GM19372 (cell line): ENCODE measurements at regions not wholly inside any gene's neighbourhood (a gene's known extent, or its start where the extent isn't known, plus 50 kb on each side); places are given as distances from the start of the nearest gene placed in this dataset.
"Not testable (repeated sequence)": the region's sequence is repeated elsewhere in the genome, so short reads cannot be mapped to it uniquely, and the experiment has no call there.

Experiments
- ATAC-seq: cut with Tn5 transposase; IDR thresholded peaks from one replicate; pipeline ENCODE4 v1.9.1; 2021; ENCODE audit warnings: mild to moderate bottlenecking, low read depth, moderate library complexity; ENCODE audit not compliant: unreplicated experiment

DNA sequence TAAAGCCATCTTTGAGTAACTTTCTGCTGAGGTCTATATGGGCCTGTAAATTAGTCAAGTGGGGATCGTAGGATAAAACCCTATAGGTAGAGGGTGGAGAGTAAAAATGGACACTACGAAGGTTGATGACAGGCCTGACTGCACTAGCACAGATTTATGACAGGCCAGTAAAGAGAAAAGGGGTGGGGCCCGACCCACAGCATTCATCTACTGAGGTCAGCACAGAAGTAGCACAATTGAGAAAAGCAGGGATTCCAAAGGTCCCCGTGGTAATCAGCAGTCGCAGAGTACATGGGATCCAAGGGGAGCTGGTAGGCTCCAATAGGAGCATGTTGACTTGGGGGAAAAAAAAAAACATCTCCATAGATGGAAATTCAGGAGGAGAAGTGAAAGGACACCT lies 660.4 kb downstream of the TFAP2A start:
- no peak for ATAC-seq

DNA sequence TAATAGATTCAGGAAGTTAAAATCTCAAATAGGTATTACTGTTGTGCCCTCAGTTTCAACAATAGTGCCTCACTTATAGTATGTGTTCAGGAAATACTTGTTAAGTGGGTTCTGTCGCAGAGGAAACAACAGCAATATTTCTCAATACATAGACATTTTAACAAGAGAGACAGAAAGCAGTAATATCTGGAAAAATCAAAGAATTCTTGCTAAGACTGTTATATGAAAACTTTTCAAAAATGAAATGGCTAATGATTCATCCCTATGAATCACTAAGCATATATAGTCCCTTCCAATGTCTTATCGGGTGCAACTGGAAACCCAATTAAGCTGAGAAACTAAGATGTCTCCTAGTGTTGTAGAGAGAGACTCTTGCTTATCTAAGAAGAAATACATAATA lies 668.9 kb downstream of the TFAP2A start:
- no peak for ATAC-seq

DNA sequence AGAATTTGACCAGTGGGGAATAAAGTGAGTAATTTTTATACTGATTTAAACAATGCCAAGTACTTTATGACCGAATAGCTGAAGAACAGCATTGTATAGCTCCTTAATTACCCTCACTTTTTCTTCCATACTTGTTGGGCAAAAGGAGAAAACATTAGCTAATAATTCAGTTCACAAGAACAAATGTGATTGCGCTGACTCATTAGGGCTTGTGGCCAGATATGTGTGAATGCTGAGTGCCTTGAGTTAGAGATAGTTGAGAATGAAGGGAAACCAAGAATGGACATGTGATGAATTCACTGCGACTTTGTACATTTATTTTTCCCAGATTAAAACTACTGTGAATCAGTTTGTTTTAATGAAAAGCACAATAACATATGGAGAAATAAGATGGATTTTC lies 669.4 kb downstream of the TFAP2A start:
- no peak for ATAC-seq

DNA sequence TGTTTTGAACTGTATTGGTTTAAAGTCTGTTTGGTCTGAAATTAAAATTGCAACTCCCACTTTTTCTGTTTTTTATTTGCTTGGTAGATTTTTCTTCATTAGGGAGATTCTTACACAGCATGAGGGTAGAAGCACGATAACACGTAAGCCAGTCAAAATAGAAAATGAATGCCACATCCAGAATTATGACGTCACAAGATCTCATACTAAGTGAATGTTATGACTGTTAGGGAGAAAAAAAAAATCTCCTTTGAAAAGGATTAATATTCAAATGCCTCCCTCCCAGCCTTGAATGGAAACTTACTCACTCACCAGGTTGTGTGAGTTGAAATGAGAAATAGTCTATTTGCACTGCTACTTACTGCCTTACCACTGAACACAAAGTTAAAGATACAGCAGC lies 670.8 kb downstream of the TFAP2A start:
- ATAC-seq = no peak

DNA sequence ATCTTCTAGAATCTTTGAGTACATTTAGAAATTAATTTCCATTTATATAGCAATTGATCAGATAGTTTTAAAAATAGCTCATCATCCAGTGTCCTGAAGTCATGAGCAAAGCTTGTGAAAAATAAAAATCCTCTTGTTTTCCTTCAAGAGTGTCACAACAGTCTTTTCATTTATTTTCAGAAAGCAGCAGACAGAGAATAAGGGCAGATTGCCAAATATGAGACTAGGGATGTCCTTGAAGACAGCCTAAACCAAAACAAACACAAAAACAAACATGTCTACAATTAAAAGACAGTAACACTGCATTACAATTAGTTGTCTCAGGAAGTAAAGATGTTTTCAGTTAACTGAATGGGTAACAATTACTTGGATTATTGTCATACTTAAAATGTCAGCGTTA lies 682.8 kb downstream of the TFAP2A start:
- ATAC-seq = no peak

DNA sequence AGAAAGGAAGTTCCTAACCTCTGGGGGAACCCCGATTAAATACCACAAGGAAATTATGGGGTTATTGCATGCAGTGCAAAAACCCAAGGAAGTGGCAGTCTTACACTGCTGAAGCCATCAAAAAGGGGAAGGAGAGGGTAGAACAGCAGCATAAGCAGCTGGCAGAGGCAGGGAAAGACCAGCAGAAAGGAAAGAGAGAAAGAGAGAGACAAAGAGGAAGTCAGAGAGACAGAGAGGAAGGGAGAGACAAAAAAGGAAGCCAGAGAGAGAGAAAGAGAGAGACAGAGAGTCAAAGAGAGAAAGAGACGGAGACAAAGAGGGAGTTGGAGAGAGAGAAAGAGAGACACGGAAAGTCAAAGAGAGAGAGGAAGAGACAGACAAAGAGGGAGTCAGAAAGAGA lies 689.1 kb downstream of the TFAP2A start:
- ATAC-seq = not testable (repeated sequence)

DNA sequence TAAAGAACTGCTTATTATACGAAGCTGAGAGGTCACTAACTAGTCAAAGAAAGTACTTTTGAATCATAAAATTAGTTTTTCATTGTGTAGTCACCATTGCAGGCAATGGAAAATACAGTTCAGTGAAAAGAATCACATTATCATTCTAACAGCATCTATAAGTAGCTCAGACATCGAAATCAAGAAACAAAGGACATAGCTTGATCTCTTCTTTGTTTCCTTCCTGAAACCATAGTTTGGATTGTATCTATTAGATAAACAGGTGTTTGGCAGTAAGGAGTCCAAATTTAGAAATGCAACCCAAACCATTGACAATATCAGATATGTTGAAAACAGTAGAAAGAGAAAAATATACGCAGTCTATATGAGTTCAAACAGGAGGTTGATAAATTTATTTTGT lies 697.3 kb downstream of the TFAP2A start:
- ATAC-seq = no peak

DNA sequence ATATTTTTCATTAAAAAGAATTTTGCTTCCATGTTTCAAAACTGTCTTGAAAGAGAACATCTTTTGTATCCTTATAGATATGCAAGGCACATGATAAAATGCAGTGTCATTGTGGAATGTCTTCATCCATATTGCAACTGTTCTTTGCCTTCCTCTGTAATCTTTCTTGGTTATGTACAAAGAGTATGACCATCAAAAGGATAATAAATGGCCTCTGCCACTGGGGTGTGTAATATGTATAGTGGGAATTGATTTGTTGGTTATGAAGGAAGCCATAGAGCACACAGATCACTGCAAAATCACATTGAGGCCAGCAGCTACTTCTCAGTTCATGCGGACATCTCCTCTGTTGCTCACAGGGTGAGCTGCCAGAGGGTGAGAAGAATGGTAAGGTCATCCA lies 703.5 kb downstream of the TFAP2A start:
- ATAC-seq = no peak

DNA sequence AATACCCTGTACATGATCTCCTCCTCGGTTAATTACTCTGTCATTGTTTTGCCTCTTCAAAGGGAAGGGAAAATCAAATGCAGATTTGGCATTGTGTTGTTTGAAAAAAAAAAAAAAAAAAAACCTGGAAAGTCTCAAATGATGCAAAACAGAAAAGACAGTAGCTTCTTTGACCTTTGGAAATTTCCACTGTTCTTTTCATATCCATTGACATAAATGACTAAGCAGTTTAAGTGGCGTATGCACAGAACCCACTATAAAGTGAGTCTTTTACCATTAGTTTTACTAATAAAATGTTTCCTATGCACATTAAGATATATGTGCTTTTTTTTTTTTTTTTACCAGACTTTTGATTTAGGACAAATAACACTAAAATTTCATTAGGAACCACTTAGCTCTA lies 704.3 kb downstream of the TFAP2A start:
- no peak for ATAC-seq

DNA sequence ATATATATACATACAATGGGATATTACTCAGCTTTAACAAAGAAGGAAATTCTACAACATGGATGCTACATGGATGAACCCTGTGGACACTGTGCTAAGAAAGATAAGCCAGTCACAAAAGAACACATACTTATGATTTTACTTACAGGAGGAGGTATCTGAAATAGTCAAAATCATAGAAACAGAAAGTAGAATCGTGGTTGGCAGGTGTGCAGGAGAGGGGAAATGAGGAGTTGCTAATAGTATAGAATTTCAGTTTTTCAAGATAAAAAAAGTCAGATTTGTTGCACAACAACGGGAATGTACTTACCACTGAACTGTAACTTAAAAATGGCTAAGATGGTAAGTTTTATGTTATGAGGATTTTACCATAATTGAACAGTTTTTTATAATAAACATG lies 706.3 kb downstream of the TFAP2A start:
- no peak for ATAC-seq

DNA sequence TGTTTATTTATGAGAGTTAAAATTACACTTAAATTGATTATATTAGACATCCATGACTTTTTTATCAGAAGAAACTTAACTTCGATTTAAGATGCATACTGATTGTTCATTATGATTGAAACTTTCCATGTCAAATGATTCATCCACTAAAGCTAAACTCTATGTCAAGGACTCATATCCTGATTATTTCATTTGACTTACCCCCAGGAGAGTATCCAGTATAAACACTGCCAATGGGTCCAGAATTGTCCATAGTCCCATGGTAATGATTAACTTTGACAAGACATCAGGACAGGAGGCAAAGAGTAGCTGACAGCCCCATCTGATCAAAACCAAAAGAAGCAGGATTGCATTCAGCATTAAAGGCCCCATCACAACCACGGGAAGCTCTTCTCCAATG lies 709.9 kb downstream of the TFAP2A start:
- no peak for ATAC-seq

DNA sequence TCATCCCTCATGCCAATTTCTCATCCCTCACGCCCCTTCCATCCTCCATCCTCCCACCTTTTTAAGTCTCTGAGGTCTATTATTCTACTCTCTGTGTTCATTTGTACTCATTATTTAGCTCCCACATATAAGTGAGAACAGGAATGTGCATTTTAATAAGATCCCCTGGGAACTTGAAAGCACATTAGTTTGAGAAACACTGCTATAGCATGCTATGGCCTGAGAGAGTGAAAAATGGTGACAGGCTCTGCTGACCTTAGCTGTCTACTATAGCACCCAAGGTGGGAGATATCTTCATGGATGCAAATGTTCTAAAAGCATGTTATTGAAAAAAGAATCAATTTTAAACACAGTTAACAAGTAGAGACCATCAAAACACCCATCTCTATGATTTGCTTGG lies 712.0 kb downstream of the TFAP2A start:
- ATAC-seq = no peak

DNA sequence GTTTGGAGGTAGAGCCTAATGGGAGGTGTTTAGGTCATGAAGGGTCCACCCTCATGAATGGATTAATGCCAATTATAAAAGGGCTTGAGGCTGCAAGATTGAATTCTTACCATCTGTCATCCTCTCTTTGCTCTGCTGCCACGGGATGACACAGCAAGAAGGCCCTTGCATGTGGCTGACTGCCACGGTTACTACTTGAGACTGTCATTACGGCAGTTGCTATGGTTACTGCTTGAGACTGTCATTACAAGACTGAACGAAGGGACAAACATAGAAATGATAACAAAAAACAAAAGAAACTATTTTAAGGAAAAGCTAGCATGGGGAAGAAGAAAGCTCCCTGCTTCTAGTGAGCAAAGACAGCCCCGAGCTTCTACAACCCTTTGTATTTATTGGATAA lies 715.0 kb downstream of the TFAP2A start:
- ATAC-seq = no peak

DNA sequence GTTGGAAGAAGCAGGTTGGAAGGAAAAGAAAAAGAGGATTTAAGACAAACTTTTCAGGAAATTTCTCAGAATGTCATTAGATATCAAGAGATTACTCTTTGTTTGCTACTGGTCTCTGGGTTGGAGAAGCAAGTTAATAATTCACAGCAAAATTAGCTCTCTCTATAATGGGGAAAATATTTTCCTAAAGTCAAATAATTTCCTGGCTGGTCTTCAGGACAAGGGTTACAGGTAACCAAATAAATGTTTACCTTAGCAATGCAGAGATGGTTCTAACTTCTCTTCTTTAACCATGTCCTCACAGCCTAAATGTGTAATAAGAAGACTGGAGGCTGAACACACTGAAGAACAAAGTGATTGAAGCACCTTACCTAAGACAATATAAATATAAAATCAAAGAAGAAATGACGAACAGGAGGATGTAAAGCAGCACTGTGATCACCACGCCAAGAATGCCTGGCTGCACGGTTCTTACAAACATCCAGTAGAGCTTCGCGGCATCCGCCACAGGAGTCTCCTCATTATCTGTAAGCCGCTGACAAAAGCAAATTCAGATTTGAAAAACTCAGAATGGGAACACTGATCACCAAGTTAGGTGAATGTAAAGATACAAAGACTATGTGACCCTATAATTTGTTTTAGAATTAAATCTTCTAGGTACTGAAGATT lies 717.5 kb downstream of the TFAP2A start:
- no peak for ATAC-seq

DNA sequence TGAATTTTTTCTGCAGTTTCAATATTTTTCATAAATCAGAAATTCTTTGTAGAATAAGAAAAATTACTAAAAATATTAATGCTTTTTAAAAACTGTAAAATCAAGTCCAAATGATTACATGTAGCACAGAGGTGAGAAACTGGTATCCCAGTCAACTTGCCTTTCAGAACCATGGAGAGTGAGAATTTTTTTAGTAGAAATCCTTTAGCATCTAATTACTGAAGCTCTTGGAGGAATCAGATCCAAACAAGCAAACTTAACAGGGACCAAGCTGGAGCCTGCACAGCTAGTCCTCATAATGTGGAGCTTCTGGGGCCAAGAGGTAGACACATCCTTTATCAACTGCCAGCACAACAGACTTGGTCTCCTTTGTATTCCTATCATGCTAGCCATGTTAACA lies 724.5 kb downstream of the TFAP2A start:
- ATAC-seq = no peak

DNA sequence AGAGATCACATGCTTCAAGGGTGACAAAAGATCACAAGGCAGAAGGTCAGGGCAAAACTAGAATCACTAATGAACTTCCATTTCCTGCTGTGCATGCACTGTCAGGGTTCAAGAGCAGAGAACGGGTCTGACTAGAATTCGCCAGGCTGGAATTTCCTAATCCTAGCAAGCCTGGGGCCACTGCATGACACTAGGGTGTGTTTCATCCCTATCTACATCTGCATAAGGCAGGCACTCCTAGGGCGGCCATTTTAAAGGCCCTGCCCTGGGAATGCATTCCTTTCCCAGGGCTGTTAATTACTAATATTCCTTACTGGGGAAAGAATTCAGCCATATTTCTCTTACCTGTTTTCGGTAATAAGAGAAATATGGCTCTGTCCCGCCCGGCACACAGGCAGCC lies 734.1 kb downstream of the TFAP2A start:
- not testable (repeated sequence) for ATAC-seq

DNA sequence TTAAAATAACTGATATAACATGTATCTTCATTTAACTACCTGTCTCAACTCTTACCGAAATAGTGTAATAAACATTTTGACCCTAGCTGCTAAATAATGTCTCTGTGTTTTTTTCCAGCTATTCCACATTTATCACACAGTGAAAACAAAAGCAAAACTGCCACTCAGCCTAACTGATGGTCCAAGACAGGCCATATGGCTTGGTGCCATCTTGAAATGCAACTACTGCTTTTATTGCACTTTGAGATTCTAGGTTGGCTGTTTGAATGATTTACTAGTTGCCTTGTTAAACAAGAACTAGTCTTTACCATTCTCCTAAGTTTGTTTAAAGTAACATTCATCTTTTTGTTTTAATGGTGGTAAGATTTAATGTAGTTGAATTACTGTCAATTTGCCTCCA lies 739.8 kb downstream of the TFAP2A start:
- ATAC-seq = no peak

DNA sequence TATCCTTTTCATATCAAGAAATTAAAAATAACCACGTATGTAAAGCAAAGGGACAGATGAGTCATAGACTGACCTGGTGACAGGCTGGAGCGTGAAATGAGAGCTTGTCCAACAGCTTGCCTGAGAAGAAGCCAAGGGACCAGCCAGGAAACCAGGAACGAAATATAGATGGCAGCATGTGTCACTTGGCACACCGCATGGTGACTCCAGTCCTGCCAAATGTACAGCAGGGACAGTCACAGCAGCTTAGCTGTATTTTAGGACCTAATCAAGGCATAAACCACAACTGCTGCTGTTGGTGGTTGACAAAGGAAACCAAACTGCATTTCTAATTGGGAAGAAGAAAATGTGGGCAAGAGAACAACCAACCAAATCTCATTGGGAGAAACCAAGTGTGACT lies 755.0 kb downstream of the TFAP2A start:
- no peak for ATAC-seq

DNA sequence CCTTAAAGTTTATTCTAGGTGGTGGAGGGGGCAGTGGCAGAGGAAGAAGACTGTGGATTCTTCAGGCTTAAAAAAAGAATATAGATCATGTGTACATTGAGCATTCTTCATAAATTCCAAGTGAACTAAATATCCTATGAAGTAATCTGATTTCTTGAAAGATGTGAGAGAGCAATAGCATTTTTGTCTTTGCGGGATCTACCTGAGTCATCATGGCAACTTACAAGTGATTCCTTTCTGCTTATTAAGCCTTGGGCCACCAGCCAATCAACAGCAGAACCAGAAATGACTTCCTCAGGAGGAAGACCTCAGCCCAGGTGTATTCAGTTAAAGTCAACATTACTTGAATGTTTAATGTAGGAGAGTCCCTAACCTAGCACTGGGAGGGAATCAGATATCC lies 756.9 kb downstream of the TFAP2A start:
- ATAC-seq = no peak

DNA sequence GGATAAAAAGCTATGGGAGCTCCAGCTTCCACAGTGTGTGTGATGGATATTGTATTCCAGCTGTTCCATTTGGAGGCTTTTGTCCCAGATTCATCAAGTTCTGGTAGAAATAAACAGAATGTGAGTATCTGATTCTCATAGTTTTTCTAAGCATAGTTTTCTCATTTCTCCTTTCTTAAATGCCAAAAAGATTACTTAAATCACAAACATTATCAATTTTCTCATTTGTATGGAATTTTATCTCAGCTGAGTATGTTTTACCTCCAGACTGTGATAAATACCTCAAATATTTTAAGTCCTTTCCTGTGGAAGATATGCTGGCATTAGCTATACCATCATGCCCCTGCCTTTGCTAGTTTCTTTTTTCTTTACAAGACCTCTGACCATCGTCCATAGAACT lies 767.3 kb downstream of the TFAP2A start:
- no peak for ATAC-seq

DNA sequence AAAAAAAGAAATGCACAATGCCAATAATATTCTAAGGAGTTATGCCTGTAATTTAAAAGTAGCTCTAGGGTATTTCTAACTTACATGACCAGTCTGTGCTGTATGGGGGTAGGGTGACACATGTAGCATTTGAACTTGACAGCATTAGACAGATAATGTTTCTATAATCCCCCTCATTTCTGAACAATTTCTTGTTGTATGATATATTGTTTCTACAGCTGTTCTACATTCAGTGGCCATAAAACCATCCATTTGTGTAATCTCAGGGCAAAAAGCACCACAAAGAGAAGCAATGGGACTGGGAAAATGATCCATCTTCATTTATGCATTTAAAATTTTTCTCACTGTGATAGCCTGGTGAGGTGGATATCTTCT lies 767.8 kb downstream of the TFAP2A start:
- ATAC-seq = no peak

DNA sequence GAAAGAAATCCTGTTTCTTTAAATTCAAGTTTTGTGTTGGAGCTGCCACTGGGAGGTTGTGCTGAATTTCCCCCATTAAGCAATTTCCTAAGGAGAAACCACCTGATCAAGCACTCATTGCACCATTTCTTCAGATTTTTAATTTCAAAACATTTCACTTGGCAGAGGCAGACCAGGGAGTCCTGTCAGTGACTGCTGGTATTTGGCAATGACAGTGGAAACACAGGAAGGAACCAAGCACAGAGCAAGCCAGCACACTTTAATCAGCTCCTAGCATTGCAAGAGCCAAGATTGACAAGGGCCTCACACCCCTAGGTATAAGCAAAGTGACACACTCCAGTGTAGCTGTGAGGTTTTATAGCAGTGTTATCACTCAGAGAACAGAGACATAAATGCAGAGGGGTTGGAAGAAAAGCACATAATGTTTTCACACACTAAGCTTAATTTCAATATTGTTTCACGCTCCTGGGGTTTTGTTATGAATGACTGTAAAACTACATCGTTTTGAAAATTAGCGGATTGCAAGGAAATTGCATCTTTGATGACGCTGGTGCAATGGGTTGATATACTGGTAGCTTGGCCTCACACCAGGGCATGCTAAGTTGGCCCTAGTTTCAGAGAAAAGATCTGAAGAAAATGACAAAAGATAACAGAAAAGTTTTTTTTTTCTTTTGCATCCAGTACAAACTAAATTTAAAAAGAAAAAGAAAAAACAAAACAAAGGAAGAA lies 768.4 kb downstream of the TFAP2A start:
- no peak for ATAC-seq

DNA sequence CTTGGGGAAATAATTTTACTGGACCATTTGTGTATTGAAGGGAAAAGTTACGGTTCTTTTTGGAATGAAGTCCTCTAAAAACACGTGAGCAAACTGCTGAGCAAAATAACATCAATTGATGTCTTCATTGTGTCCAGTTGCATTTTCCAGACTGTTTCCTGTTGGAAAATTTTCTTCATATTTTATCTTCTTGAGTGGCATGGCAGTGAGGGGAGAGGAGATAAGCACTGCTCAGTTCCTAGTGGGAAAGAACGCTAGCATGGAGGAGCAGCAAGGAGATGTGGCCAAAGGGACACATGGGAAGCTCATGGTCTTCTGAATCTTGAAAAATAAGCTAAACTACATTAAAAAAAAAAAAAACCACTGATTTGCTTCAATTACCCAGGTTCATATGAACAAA lies 776.0 kb downstream of the TFAP2A start:
- no peak for ATAC-seq
